HG02759 (cell line): ENCODE measurements at regions not wholly inside any gene's neighbourhood (a gene's known extent, or its start where the extent isn't known, plus 50 kb on each side); places are given as distances from the start of the nearest gene placed in this dataset.
"Not testable (repeated sequence)": the region's sequence is repeated elsewhere in the genome, so short reads cannot be mapped to it uniquely, and the experiment has no call there.

Experiments
- ATAC-seq: cut with Tn5 transposase; IDR thresholded peaks from one replicate; pipeline ENCODE4 v1.9.1; 2021; ENCODE audit warnings: mild to moderate bottlenecking, moderate library complexity; ENCODE audit not compliant: unreplicated experiment

GRCh38 chr18:12179029-12179428 lies 75.1 kb upstream of the CIDEA start:
- ATAC-seq = not testable (repeated sequence)

- ATAC-seq = peak; percentile 49
Observed at GRCh38 chr18:12179697-12180577, 74.2 kb upstream of the CIDEA start.

- not testable (repeated sequence) for ATAC-seq
Observed at GRCh38 chr18:12198797-12199196, 55.4 kb upstream of the CIDEA start.

- ATAC-seq = peak; percentile 100
Observed at GRCh38 chr18:12200186-12200585, 54.0 kb upstream of the CIDEA start.
